Ovary (tissue), 7 donors: ENCODE measurements at regions not wholly inside any gene's neighbourhood (a gene's known extent, or its start where the extent isn't known, plus 50 kb on each side); places are given as distances from the start of the nearest gene placed in this dataset.

Experiments
- DNase-seq, 5 donors: peaks; one replicate each; pipeline ENCODE4 v3.0.0-alpha.2; 2019 to 2020
- H3K27ac ChIP-seq, 2 donors: fragments of 200-600 bp; one replicate each; pipeline versions ENCODE4 v1.5.1 to v1.8.0; 2019 to 2022
- H3K27me3 ChIP-seq: fragments of 200-600 bp; one replicate; pipeline ENCODE4 v1.8.0; 2022
- H3K36me3 ChIP-seq: fragments of 200-600 bp; sonication (generic); one replicate; pipeline ENCODE4 v1.5.1; 2019
- H3K4me1 ChIP-seq: one replicate; pipeline ENCODE4 v1.8.1; 2013; ENCODE audit warnings: mild to moderate bottlenecking, moderate library complexity; ENCODE audit not compliant: insufficient read depth
- H3K4me3 ChIP-seq: fragments of 200-600 bp; sonication (generic); one replicate; pipeline ENCODE4 v1.5.1; 2017
- H3K9me3 ChIP-seq, 2 donors: fragments of 200-600 bp in 1 of 2; sonication (generic) in 1 of 2; one replicate each; pipeline versions ENCODE4 v1.5.1 to v1.8.1; 2013 to 2019; ENCODE audit warnings: mild to moderate bottlenecking in 1 of 2, moderate library complexity in 1 of 2
- CTCF ChIP-seq, 3 donors: fragments of 450-650 bp in 2 of 3; fragments of 200-600 bp in 1 of 3; IDR thresholded peaks; one replicate each; pipeline versions ENCODE4 v1.5.1 to v1.8.0; 2016 to 2022; ENCODE audit warnings: antibody characterized with exemption in 3 of 3, mild to moderate bottlenecking in 1 of 3
- EP300 ChIP-seq: sonication (generic); formaldehyde crosslinking; IDR thresholded peaks from one replicate; pipeline ENCODE4 v1.6.1; 2017; ENCODE audit warnings: antibody characterized with exemption
- POLR2A ChIP-seq: fragments of 450-650 bp; IDR thresholded peaks from one replicate; pipeline ENCODE4 v1.6.1; 2017; ENCODE audit warnings: antibody characterized with exemption, mild to moderate bottlenecking, moderate library complexity
- WGBS, 3 donors: extraction: QIAGEN DNeasy Blood & Tissue Kit in 1 of 3; methylation state at CpG; one replicate each; pipeline versions ENCODE4 v1.1.5 to v1.1.7; 2013 to 2017; 5-methylcytosine and 5-hydroxymethylcytosine counted together
- intact Hi-C, 4 donors: fragments of 100-400 bp; cut with DNase I; formaldehyde crosslinking; loops; one replicate each; pipeline versions ENCODE4 v1.11.0 to v1.15.1; 2022 to 2023
- donor health status: DM: no; HTN: no; CAD: no; lungs with moderate emphysema.
- donor health status: DM: no; HTN: no; CAD: no.
- donor health status: Bipolar disorder and iron deficiency.
- donor health status: DM: no; HTN: no; CAD: no.
- donor health status: DM: yes; HTN: yes; CAD: no.

DNA sequence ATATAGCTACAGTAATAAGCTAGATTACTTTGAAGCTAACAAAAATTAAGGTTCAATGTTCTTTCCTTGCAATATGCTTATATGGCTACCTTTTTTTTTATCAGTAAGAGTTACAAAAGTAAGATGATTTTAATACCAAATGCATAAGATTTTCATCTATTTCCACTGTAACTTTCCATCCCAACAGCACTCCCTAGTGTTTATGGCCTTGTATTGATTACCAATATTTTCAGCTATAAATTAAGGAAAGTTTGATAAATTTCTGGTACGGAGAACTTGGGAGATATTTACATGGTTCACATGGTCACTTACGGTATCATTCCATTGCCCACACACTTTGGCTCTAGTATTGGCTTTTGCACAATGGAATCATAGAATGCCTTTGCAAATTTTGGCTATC lies 448.9 kb upstream of the PABPC4L start:
- TF ChIP-seq CTCF (IDR thresholded peaks at IDR 0.05) (no peak), POLR2A (no peak), EP300 (no peak)
- DNase-seq, result no peak
- no peaks in the 10 kb centered on the region for H3K36me3 ChIP-seq
- H3K27me3 ChIP-seq, result no peaks in the 10 kb centered on the region
- no peak overlapping the region for H3K27ac ChIP-seq
- no peaks in the 10 kb centered on the region for H3K4me1 ChIP-seq
- intact Hi-C loops, result no loop called here
- no peak overlapping the region for H3K4me3 ChIP-seq
- H3K9me3 ChIP-seq, result no peaks in the 10 kb centered on the region
- WGBS, 3 donors, result 85 to 91% (median 88%) methylated on average over 2 of the region's 2 CpGs

DNA sequence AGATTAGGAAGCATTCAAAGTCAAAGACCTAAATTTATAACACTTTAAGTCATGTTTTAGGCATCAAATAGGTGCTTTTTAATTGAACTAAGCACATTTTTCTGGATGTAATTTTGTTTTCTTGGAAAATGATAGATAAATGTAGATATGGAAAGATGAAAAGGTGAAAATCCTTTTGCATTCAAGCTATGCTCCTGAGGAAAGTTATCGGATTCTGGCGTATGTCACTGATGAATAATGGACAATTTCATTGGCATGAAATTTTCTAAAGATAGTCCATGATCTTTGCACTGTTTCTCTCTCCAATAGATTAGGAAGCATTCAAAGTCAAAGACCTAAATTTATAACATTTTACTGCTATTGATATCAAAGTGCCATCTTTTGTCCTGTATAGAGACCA lies 444.2 kb upstream of the PABPC4L start:
- Histone ChIP-seq H3K4me1 (no peaks in the 10 kb centered on the region), H3K27me3 (no peaks in the 10 kb centered on the region), H3K4me3 (no peak overlapping the region), H3K36me3 (no peaks in the 10 kb centered on the region), H3K9me3 (no peaks in the 10 kb centered on the region), H3K27ac (no peak overlapping the region)
- DNase-seq, result no peak
- intact Hi-C loops, result no loop called here
- TF ChIP-seq CTCF (IDR thresholded peaks at IDR 0.05) (no peak), EP300 (no peak)
- WGBS, 3 donors, result 97 to 98% (median 97%) methylated on average over 2 of the region's 2 CpGs

GRCh38 chr4:134636338-134637051 lies 434.9 kb upstream of the PABPC4L start:
- TF ChIP-seq CTCF (IDR thresholded peaks at IDR 0.05), result no peak
- TF ChIP-seq POLR2A, result no peak
- TF ChIP-seq EP300, result no peak
- Histone ChIP-seq H3K9me3 (no peaks in the 10 kb centered on the region), H3K27me3 (no peaks in the 10 kb centered on the region), H3K4me3 (no peak overlapping the region), H3K4me1 (no peaks in the 10 kb centered on the region), H3K27ac (no peak overlapping the region), H3K36me3 (no peaks in the 10 kb centered on the region)
- DNase-seq, result no peak
- 45 to 54% (median 50%) methylated on average over 7 of the region's 7 CpGs for WGBS, 3 donors
- intact Hi-C loops, result no loop called here

DNA sequence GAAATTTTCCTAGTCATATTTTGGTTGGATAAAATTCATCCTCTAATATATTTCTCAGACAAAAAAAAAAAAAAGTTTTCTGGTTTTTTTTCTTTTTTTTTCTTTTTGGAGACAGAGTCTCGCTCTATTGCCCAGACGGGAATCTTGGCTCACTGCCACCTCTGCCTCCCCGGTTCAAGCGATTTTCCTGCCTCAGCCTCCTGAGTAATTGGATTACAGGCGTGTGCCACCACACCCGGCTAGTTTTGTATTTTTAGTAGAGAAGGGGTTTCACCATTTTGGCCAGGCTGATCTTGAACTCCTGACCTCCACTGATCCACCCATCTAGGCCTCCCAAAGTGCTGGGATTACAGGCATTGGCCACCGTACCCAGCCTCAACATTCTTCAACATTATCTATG lies 432.7 kb upstream of the PABPC4L start:
- Histone ChIP-seq H3K36me3 (no peaks in the 10 kb centered on the region), H3K27me3 (no peaks in the 10 kb centered on the region), H3K4me3 (no peak overlapping the region), H3K9me3 (no peaks in the 10 kb centered on the region), H3K4me1 (no peaks in the 10 kb centered on the region), H3K27ac (no peak overlapping the region)
- TF ChIP-seq CTCF (IDR thresholded peaks at IDR 0.05) (no peak), POLR2A (no peak), EP300 (no peak)
- DNase-seq, result no peak
- 64 to 70% (median 68%) methylated on average over 7 of the region's 7 CpGs for WGBS, 3 donors
- intact Hi-C loops, result no loop called here
